ENCODE measurements at regions not wholly inside any gene's neighbourhood (a gene's known extent, or its start where the extent isn't known, plus 50 kb on each side); places are given as distances from the start of the nearest gene placed in this dataset.

DNA sequence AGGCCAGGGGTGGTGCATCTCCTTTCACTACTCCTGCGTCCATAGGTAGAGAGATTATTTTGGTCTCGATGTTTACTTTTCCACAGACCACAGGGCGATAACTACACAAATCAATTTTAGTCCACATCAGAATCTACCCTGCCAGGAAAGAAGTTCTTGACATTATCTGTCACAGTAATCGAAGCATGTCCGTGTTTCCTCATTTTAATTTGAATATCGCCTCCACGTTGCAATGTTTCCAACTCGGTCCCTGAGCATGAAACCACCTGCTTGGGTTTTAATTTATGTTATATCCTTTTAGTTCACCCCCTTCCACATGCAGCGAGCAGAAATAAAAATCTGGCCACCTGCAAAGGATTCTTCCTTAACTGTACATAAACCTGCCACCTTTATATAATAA is 100.1 kb upstream of the ATXN3L start:
- no peak for ATAC-seq
- no TSS peak for BruUV-seq (replicated peaks)
- no peaks in the 10 kb centered on the region for H3K79me2 ChIP-seq (ENCODE audit: insufficient read depth, low read length)
- no peaks in the 10 kb centered on the region for H4K20me1 ChIP-seq (ENCODE audit: insufficient read depth, low read length)
- no peak for FAIRE-seq
- H3K4me2 ChIP-seq (ENCODE audit: low read depth, low read length): no peak overlapping the region
- no peak overlapping the region for H3K9ac ChIP-seq (ENCODE audit: insufficient read depth, low read depth, low read length)
- 37% methylated on average over 8 of the region's 9 CpGs for WGBS (ENCODE audit: low lambda C conversion rate)
- ChIA-PET CTCF (ENCODE audit: low intra/inter-chr PET ratio, low total read pairs) (no interaction called here), POLR2A (no interaction called here)
- H3K4me1 ChIP-seq (ENCODE audit: insufficient read depth, low read length): no peaks in the 10 kb centered on the region
- no peaks in the 10 kb centered on the region for H3K27me3 ChIP-seq (ENCODE audit: control insufficient read depth in 1 of 2, insufficient read depth in 2 of 2, low read length in 2 of 2)
- no peaks in the 10 kb centered on the region for H3K9me3 ChIP-seq (ENCODE audit: low read length)
- DNase-seq (ENCODE audit: low spot score): no peak
- no peaks in the 10 kb centered on the region for H3K36me3 ChIP-seq (replicated peaks in 1 of 2; ENCODE audit: control insufficient read depth in 1 of 2, insufficient read depth in 2 of 2, low read length in 2 of 2)
- H3K27ac ChIP-seq (ENCODE audit: extremely low read length, insufficient read depth, low read length): no peak overlapping the region
- no peak overlapping the region for H3K4me3 ChIP-seq (replicated peaks in 1 of 3; ENCODE audit: insufficient read depth in 1 of 3, low read depth in 2 of 3, low read length in 3 of 3)
- H2AFZ ChIP-seq (ENCODE audit: low read length): no peak overlapping the region
- in situ Hi-C loops (cut with HindIII; ENCODE audit: extremely low pct_ligation_motif_present, low pct_unique_long_range_greater_than_20kb) (no loop called here), intact Hi-C loops (cut with micrococcal nuclease; ENCODE audit: unreplicated experiment) (no loop called here)
- TF ChIP-seq ZNF207 (IDR thresholded peaks at IDR 0.05; ENCODE audit: borderline replicate concordance): no peak
- TF ChIP-seq, protein P1, sequence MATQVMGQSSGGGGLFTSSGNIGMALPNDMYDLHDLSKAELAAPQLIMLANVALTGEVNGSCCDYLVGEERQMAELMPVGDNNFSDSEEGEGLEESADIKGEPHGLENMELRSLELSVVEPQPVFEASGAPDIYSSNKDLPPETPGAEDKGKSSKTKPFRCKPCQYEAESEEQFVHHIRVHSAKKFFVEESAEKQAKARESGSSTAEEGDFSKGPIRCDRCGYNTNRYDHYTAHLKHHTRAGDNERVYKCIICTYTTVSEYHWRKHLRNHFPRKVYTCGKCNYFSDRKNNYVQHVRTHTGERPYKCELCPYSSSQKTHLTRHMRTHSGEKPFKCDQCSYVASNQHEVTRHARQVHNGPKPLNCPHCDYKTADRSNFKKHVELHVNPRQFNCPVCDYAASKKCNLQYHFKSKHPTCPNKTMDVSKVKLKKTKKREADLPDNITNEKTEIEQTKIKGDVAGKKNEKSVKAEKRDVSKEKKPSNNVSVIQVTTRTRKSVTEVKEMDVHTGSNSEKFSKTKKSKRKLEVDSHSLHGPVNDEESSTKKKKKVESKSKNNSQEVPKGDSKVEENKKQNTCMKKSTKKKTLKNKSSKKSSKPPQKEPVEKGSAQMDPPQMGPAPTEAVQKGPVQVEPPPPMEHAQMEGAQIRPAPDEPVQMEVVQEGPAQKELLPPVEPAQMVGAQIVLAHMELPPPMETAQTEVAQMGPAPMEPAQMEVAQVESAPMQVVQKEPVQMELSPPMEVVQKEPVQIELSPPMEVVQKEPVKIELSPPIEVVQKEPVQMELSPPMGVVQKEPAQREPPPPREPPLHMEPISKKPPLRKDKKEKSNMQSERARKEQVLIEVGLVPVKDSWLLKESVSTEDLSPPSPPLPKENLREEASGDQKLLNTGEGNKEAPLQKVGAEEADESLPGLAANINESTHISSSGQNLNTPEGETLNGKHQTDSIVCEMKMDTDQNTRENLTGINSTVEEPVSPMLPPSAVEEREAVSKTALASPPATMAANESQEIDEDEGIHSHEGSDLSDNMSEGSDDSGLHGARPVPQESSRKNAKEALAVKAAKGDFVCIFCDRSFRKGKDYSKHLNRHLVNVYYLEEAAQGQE (IDR thresholded peaks at IDR 0.05; ENCODE audit: borderline replicate concordance in 1 of 2, low read depth in 1 of 2, low read length in 2 of 2): no peak
- TF ChIP-seq ZBTB7B (CRISPR knock-in tag; IDR thresholded peaks at IDR 0.05): no peak
- no peak for TF ChIP-seq RFX1 (IDR thresholded peaks at IDR 0.05)
- no peak for TF ChIP-seq CENPT (CRISPR knock-in tag; IDR thresholded peaks at IDR 0.05; ENCODE audit: low read depth)
- TF ChIP-seq THYN1 (CRISPR knock-in tag; IDR thresholded peaks at IDR 0.05; ENCODE audit: borderline replicate concordance, low read depth): no peak
- no peak for TF ChIP-seq NFKB2 (CRISPR knock-in tag; IDR thresholded peaks at IDR 0.05; ENCODE audit: borderline replicate concordance)
- no peak for TF ChIP-seq ZFP62 (CRISPR knock-in tag; IDR thresholded peaks at IDR 0.05)
- no peak for TF ChIP-seq ZNF878 (CRISPR knock-in tag; IDR thresholded peaks at IDR 0.05)
- TF ChIP-seq, protein P2, sequence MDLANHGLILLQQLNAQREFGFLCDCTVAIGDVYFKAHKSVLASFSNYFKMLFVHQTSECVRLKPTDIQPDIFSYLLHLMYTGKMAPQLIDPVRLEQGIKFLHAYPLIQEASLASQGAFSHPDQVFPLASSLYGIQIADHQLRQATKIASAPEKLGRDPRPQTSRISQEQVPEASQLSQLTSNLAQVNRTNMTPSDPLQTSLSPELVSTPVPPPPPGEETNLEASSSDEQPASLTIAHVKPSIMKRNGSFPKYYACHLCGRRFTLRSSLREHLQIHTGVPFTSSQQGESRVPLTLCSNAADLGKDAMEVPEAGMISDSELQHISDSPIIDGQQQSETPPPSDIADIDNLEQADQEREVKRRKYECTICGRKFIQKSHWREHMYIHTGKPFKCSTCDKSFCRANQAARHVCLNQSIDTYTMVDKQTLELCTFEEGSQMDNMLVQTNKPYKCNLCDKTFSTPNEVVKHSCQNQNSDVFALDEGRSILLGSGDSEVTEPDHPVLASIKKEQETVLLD (CRISPR knock-in tag; IDR thresholded peaks at IDR 0.05; ENCODE audit: low read depth): no peak
- TF ChIP-seq ZNF781 (CRISPR knock-in tag; IDR thresholded peaks at IDR 0.05; ENCODE audit: borderline replicate concordance, not compliant biosample characterization): no peak

All from HepG2 (cell line).